Epithelial cell of prostate (primary cell): ENCODE measurements at regions not wholly inside any gene's neighbourhood (a gene's known extent, or its start where the extent isn't known, plus 50 kb on each side); places are given as distances from the start of the nearest gene placed in this dataset.
"Not testable (repeated sequence)": the region's sequence is repeated elsewhere in the genome, so short reads cannot be mapped to it uniquely, and the experiment has no call there.

Source experiments
- DNase-seq: peaks from one replicate; pipeline ENCODE4 v3.0.0-alpha.2; 2011; ENCODE audit warnings: low read depth, low spot score
- H3K27ac ChIP-seq: fragments of 450-650 bp; 2 replicates; pipeline ENCODE4 v1.5.1; 2017; ENCODE audit warnings: mild to moderate bottlenecking

- DNase-seq, result no peak
- H3K27ac ChIP-seq, result no peak overlapping the region
Observed at GRCh38 chr6:154920495-154921200, 74.5 kb upstream of the TIAM2 start.

GRCh38 chr6:154921482-154921881 is 73.6 kb upstream of the TIAM2 start:
- DNase-seq, result no peak
- no peak overlapping the region for H3K27ac ChIP-seq

- H3K27ac ChIP-seq, result no peak overlapping the region
- DNase-seq, result no peak
Observed at GRCh38 chr6:154923199-154923869, 71.8 kb upstream of the TIAM2 start.

- H3K27ac ChIP-seq, result no peak overlapping the region
- no peak for DNase-seq
Observed at GRCh38 chr6:154925130-154925529, 70.0 kb upstream of the TIAM2 start.

GRCh38 chr6:154926366-154926765 is 68.7 kb upstream of the TIAM2 start:
- DNase-seq, result no peak
- H3K27ac ChIP-seq, result no peak overlapping the region

GRCh38 chr6:154928325-154928922 is 66.7 kb upstream of the TIAM2 start:
- DNase-seq, result no peak
- H3K27ac ChIP-seq, result no peak overlapping the region

GRCh38 chr6:154930451-154930851 is 64.7 kb upstream of the TIAM2 start:
- no peak overlapping the region for H3K27ac ChIP-seq
- no peak for DNase-seq

GRCh38 chr6:154931711-154932424 is 63.2 kb upstream of the TIAM2 start:
- DNase-seq, result no peak
- no peak overlapping the region for H3K27ac ChIP-seq

GRCh38 chr6:154932515-154933027 is 62.5 kb upstream of the TIAM2 start:
- DNase-seq, result peak; percentile 24
- no peak overlapping the region for H3K27ac ChIP-seq

GRCh38 chr6:154933181-154933827 is 61.8 kb upstream of the TIAM2 start:
- H3K27ac ChIP-seq, result no peak overlapping the region
- no peak for DNase-seq

- DNase-seq, result no peak
Observed at GRCh38 chr6:154937306-154938220, 57.6 kb upstream of the TIAM2 start.

GRCh38 chr6:154938221-154938580 is 56.9 kb upstream of the TIAM2 start:
- H3K27ac ChIP-seq, result no peak overlapping the region
- no peak for DNase-seq

More at GRCh38 chr6:154937306-154938220, 57.6 kb upstream of the TIAM2 start:
- H3K27ac ChIP-seq, result no peak overlapping the region

- not testable (repeated sequence) for H3K27ac ChIP-seq, DNase-seq
Observed at GRCh38 chr6:154938727-154939285, 56.3 kb upstream of the TIAM2 start.

GRCh38 chr6:154942770-154943169 is 52.3 kb upstream of the TIAM2 start:
- H3K27ac ChIP-seq, result no peak overlapping the region
- no peak for DNase-seq

GRCh38 chr6:154945271-154945890 is 49.7 kb upstream of the TIAM2 start:
- DNase-seq, result no peak
- no peak overlapping the region for H3K27ac ChIP-seq
